Inflammatory macrophage treated with lipopolysaccharide for 4 hours (primary cell): ENCODE measurements at regions not wholly inside any gene's neighbourhood (a gene's known extent, or its start where the extent isn't known, plus 50 kb on each side); places are given as distances from the start of the nearest gene placed in this dataset.

Experiments
- DNase-seq: peaks from one replicate; pipeline ENCODE4 v3.0.0-alpha.2; 2020

- no peak for DNase-seq
Observed at GRCh38 chr5:121221483-121221882, 630.2 kb upstream of the FTMT start.

- no peak for DNase-seq
Observed at GRCh38 chr5:121226765-121227164, 624.9 kb upstream of the FTMT start.

GRCh38 chr5:121239951-121240350 lies 611.7 kb upstream of the FTMT start:
- DNase-seq: no peak

GRCh38 chr5:121246971-121247370 lies 604.7 kb upstream of the FTMT start:
- DNase-seq: no peak

- DNase-seq: no peak
Observed at GRCh38 chr5:121251954-121252353, 599.7 kb upstream of the FTMT start.

GRCh38 chr5:121257621-121258020 lies 594.1 kb upstream of the FTMT start:
- DNase-seq: no peak

GRCh38 chr5:121263456-121263855 lies 588.2 kb upstream of the FTMT start:
- DNase-seq: no peak

GRCh38 chr5:121264605-121265004 lies 587.1 kb upstream of the FTMT start:
- no peak for DNase-seq

- no peak for DNase-seq
Observed at GRCh38 chr5:121271546-121271945, 580.1 kb upstream of the FTMT start.

- DNase-seq: no peak
Observed at GRCh38 chr5:121273833-121274433, 577.7 kb upstream of the FTMT start.

- no peak for DNase-seq
Observed at GRCh38 chr5:121279801-121280200, 571.9 kb upstream of the FTMT start.

- DNase-seq: no peak
Observed at GRCh38 chr5:121285801-121286521, 565.7 kb upstream of the FTMT start.

- no peak for DNase-seq
Observed at GRCh38 chr5:121288781-121289180, 562.9 kb upstream of the FTMT start.

- DNase-seq: no peak
Observed at GRCh38 chr5:121292664-121293063, 559.0 kb upstream of the FTMT start.

GRCh38 chr5:121296356-121296755 lies 555.3 kb upstream of the FTMT start:
- no peak for DNase-seq

- no peak for DNase-seq
Observed at GRCh38 chr5:121299153-121299552, 552.5 kb upstream of the FTMT start.

GRCh38 chr5:121304838-121305237 lies 546.8 kb upstream of the FTMT start:
- DNase-seq: no peak

GRCh38 chr5:121313886-121314285 lies 537.8 kb upstream of the FTMT start:
- no peak for DNase-seq

- DNase-seq: no peak
Observed at GRCh38 chr5:121315786-121316185, 535.9 kb upstream of the FTMT start.

GRCh38 chr5:121319292-121319691 lies 532.4 kb upstream of the FTMT start:
- DNase-seq: no peak

- no peak for DNase-seq
Observed at GRCh38 chr5:121325930-121326329, 525.8 kb upstream of the FTMT start.

- no peak for DNase-seq
Observed at GRCh38 chr5:121350181-121350930, 501.3 kb upstream of the FTMT start.

- DNase-seq: no peak
Observed at GRCh38 chr5:121366515-121366914, 485.2 kb upstream of the FTMT start.

GRCh38 chr5:121373371-121373770 lies 478.3 kb upstream of the FTMT start:
- no peak for DNase-seq
